ENCODE measurements at regions not wholly inside any gene's neighbourhood (a gene's known extent, or its start where the extent isn't known, plus 50 kb on each side); places are given as distances from the start of the nearest gene placed in this dataset.

- no peak for TF ChIP-seq CTCF (IDR thresholded peaks at IDR 0.05; ENCODE audit: insufficient read depth, low read length, poor library complexity, severe bottlenecking)
- TF ChIP-seq EZH2phosphoT487 (conservative IDR thresholded peaks at IDR 0.05; ENCODE audit: low read length): no peak
Observed at GRCh38 chr6:170074435-170074834, 216.4 kb downstream of the DLL1 start.

All from SU-DHL-6 (cell line).